Right ventricle myocardium superior (tissue), 1 donor: ENCODE measurements at regions not wholly inside any gene's neighbourhood (a gene's known extent, or its start where the extent isn't known, plus 50 kb on each side); places are given as distances from the start of the nearest gene placed in this dataset.

ENCODE experiments used
- ATAC-seq: fragments of 200-7000 bp; cut with Tn5 transposase; one replicate; pipeline ENCODE4 v1.9.1; 2020; ENCODE audit warnings: mild to moderate bottlenecking; ENCODE audit not compliant: poor library complexity
- DNase-seq: peaks from one replicate; pipeline ENCODE4 v3.0.0-alpha.2; 2020
- intact Hi-C: fragments of 100-400 bp; cut with DNase I; formaldehyde crosslinking; loops from one replicate; pipeline ENCODE4 v1.11.2; 2022
- donor health status: DM: no; HTN: yes; CAD: no; lungs with severe emphysema.

DNA sequence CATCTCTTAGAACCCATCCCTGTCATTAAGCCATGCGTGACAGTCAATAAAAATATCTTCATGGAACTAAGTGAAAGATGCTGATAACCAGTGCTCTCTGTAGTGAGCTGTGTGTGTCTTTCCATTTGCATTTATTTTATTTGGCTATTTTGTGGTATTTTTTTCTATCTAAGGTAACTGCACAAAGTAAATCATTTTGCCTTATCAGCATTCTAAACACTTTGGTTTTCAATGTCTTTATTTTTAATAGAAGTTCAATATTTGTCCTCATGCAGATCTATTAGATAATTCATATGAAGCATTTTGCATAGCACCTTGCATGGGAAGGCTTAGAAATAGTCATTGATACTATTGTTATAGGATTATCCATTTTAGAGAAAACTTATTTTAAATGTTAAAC is 163.6 kb upstream of the TANK start:
- intact Hi-C loops: no loop called here
- no peak for ATAC-seq

DNA sequence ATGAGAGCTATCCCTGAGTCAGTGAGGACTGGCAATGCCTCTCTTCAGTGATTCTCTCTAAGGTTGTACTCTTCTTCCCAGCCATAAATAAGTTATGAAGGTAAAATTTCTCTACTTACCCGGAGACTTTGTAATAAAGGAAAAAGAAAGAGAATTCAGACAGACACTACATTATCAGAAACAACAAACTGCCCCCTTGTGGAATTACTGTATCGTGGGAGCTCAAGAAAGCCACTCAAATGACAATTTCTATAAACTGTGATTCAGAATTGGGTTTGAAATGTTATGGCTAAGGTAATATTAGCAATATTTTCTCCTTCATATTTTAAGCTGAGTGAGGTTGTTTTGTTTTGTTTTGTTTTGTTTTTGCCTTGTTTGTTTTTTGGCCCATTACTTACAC is 155.8 kb upstream of the TANK start:
- ATAC-seq (no peak), DNase-seq (no peak)
- intact Hi-C loops: no loop called here

More for the DNA sequence above, 163.6 kb upstream of the TANK start:
- DNase-seq: no peak

DNA sequence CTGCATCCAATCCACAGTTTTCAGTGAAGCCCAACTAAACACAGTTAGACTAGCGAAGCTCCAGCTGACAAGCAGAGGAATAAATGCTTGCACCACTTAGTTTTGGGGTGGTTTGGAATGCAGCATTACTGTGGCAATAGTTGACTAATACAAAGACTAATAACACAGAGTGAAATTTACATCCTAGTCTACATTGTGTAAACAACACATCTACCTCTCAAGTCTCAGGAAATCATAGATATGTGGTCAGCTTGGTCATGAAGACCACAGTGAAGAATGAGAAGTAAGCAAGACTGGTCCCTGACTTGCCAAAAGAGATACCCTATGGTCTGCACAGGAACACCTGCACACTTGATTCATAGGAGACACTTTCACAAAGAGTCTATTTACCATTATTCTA is 155.1 kb upstream of the TANK start:
- intact Hi-C loops: no loop called here
- DNase-seq (no peak), ATAC-seq (no peak)

DNA sequence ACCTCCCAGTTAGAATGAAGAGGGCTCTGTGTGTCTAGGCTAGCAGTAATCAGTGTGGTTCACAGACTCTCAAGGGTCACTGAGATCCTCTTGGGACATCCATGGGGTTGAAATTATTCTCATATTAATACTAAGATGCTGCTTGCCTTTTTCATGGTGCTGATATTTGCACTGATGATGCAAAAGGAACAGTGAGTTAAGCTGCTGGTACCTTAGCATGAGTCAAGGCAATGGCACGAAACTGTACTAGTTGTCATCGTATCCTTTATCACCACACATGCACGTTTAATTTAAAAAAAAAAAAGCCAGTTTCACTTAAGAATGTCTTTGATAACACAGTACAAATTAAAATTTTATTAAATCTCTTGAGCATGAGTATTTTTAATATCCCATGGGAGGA is 151.9 kb upstream of the TANK start:
- no peak for DNase-seq
- ATAC-seq: no peak
- intact Hi-C loops: no loop called here

DNA sequence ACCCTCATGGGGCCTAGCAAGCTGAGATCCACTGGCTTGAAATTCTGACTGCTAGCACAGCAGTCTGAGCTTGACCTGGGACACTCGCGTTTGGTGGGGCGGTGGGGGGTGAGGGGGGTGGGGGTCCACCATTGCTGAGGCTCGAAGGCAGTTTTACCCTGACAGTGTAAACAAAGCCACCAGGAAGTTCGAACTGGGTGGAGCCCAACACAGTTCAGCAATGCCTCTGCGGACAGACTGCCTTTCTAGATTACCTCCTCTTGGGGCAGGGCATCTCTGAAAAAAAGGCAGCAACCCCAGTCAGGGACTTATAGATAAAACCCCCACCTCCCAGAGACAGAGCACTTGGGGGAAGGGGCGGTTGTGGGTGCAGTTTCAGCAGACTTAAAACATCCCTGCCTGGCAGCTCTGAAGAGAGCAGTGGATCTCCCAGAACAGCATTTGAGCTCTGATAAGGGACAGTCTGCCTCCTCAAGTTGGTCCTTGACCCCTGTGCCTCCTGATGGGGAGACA is 149.7 kb upstream of the TANK start:
- DNase-seq: no peak
- ATAC-seq: no peak
- intact Hi-C loops: no loop called here

DNA sequence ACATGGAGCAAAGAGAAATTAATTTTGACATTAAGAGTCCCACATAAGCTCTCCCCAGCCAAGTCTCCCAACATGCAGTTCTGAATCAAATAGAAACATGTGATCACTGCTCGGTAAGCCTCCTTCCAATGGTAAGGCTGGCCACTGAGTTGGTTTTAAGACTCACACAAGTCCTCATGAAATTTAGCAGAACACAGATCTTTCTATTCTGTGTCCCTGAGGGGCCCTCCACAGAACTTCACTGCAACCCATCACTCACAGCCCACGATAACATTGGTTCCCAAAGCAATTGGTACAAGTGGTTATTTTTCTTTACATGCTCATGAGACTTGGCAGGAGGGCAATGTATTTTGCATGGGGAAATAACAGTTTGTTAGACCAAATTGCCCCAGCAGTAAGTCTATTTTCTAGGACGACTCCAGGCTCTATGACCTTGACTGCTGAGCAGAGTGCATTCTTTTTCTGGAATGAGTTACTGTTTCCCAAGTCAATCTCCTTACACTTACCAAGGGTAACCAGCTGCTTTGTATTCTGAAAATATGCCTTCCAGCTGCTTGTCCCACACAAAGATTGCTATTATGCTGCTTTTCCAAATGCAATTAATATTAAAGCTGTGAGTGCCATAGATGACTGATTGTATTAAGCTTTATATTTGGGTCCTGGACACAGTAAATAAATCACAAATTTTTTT is 142.3 kb upstream of the TANK start:
- intact Hi-C loops: no loop called here
- DNase-seq (no peak), ATAC-seq (peak; percentile 84)

DNA sequence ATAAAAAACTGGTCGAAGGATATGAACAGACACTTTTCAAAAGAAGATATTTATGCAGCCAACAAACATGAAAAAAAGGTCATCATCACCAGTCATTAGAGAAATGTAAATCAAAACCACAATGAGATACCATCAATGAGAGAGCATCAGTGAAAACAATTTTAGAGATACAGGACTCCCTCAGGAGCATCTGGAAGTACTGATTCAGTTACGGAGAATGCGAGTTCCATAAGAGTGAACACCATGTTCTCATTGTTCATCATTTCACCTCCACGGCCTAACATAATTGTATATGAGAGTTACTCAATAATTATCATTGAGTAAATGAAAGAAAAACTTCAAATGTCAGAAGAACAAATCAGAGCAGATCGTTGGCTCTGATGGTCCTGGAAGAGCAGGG is 140.9 kb upstream of the TANK start:
- intact Hi-C loops: no loop called here
- DNase-seq (no peak), ATAC-seq (no peak)

DNA sequence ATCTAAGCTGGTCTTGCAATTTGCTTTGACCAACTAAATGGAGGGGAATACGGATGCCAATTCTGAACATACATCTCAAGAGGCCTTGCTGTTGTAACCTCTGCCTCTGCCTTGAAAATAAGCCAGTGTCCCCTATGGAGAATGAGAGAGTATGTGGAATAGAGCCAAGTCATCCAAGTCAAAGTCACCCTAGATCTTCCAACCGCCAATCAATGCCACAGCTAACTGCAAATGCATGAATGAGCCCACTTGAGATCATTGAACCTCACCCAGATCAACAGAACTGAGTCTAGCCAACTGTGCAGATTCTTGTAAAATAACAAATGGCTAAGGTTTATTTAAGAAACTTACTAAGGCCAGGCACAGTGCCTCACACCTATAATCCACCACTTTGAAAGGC is 139.8 kb upstream of the TANK start:
- intact Hi-C loops: no loop called here
- ATAC-seq: no peak
- no peak for DNase-seq

DNA sequence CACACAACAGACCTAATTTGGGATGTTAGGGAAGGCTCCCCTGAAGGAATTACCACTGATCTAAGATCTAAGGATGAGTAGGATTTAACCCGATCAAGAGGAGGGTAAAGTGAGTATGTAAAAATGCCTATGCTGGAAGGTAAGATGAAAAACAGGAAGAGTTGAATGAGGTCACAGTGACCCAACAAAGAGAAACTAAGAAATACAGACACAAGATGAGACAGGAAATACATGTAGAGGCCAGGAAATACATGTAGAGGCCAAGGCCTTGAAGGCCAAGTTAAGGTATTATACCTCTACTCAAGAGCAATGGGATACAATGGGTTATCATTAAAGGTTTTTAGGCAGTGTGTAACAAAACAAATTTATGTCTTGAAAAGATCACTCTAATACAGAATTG is 131.6 kb upstream of the TANK start:
- DNase-seq (no peak), ATAC-seq (no peak)
- intact Hi-C loops: no loop called here

DNA sequence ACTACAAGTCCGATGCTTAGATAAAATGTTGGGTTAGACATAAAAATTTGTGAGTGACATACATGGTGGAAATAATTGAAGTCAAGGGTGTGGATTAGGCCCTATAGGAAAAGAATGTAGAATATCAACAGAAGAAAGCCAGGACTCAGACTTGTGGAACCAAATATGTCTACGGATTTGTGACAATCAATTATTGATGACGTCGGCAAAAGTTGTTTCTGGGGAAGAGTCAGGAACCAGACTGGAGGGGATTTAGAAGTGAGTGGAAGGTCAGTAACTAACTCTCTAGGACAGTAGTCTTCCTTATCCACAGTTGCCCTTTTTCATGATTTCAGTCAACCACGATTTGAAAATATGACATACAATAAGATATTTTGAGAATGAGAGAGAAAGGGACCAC is 130.9 kb upstream of the TANK start:
- intact Hi-C loops: no loop called here
- ATAC-seq (no peak), DNase-seq (no peak)

DNA sequence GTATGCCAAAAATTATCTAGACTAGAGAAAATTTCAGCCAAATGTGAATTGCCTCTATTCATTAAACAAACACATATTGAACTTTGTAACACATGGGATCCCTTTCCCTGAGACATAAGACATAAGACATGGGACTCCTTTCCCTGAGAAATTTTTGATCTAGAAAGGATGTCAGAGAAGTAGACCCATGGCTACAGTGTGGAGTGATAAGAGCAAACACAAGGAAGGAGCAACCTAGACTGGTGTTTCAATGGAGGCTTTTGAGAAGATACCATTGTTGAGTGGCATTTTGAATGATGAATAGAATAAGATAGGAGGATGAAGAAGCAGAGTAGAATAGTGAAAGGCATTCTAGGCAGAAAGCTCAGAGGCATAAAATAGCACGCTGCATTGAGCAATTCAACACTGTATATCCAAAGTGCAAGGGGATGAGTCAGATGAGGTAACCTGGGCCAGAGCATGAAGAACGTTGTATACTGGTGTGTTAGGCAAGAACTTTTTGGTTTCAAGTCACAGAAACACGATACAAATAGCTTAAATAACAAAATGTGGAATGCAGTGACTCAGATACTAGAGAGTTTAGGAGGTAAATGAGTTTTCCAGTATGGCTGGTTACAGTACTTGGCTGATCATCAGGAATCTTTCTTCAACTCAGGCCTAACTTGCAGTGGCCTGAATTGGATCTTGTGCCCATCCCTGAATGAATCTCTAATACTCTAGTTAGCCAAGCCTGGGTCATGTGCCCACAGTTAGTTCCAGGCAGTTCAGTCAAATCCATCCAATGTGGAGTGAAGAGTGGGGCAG is 129.8 kb upstream of the TANK start:
- ATAC-seq (peak; percentile 39), DNase-seq (no peak)
- intact Hi-C loops: no loop called here

DNA sequence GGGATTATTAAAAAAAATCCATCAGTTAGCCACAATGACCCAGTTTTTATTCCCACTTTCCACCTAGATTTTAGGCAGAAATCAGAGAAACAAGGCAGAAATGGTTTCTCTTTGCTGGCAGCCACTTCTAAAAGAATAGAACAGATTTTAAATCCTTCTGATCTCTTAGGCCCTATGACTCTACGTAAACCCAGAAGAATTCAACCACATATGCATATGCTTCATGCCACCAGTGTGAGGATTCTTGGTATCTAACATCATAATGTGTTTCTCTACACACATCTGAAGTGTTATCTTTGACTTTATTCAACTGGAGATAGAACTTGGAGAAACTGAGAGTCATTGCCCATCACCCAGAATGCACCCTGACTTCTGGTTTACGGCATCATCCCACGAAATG is 128.7 kb upstream of the TANK start:
- intact Hi-C loops: no loop called here
- DNase-seq: no peak
- no peak for ATAC-seq

DNA sequence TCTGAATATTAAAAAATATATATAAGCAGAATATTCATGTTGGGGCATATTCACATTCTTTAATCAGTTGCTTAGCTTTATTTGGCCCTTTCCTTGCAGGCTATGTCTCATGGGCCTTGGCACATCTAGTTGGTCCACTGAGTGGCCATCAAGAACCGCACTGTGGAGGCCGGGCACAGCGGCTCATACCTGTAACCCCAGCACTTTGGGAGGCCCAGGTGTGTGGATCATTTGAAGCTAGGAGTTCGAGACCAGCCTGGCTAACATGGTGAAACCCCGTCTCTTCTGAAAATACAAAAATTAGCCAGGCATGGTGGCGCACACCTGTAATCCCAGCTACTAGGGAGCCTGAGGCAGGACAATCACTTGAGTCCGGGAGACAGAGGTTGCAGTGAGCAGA is 127.6 kb upstream of the TANK start:
- ATAC-seq (no peak), DNase-seq (no peak)
- intact Hi-C loops: no loop called here

DNA sequence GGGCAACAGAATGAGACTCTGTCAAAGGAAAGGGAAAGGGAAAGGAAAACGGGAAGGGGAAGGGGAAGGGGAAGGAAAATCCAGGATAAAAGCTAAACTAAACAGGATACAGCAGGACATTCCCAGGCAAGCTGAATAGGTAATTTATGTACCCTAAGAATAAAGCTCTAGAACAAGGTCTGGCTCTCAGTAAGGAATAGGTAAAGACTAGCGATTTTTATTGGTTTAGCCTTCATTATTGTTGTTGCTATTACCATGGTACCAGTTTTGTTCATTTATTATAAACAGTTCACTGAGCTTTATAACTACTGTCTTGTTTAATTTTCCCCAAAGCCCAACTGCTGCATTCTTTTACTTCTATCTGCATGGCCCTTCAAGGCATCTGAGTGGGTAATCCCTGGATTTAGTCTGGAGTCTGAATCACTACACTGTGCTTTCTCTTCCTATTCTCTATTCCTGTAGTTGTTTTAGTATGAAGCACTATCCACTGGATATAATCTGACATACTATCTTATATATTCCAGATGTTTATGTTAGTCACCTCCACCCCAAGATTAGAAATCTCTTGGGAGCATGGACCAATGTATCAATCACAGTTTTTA is 127.1 kb upstream of the TANK start:
- intact Hi-C loops: no loop called here
- no peak for DNase-seq
- ATAC-seq: no peak

DNA sequence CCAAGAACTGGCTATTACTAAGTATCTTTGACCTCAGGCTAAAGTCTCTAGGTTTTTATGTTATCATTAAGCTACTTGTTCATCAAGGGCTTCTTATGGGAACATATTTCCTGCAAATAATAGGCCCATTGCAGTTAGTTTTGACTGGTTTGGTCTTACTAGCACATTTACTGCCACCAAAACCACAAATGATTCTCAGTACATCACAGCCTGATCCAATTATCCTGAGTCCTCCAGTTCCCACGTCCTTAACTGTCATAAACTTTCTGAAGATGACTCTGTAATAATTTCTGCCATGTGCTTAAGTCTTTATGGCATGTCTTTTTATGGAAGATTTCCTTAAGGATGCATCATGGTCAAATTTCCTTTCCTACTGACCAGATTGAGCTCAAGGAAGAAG is 123.3 kb upstream of the TANK start:
- DNase-seq (no peak), ATAC-seq (no peak)
- intact Hi-C loops: no loop called here

DNA sequence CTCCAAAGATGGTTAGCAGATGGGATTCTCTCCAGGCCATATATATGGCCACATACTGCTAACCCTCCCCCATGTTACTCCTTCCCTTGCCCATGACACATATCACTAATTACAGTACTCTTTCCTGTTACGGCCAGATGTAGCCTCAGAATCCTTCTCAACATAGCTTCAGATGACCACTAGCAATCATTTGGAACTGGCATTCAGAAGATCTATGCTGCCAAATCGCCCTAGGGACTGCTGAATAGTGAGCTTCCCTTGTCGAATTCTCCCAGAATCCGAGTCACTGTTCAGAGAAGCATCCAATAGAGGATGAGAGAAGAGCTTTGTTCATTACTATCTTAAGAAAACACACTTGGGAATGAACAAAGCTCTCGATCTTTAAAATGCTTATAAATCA is 121.2 kb upstream of the TANK start:
- intact Hi-C loops: no loop called here
- ATAC-seq (no peak), DNase-seq (no peak)

DNA sequence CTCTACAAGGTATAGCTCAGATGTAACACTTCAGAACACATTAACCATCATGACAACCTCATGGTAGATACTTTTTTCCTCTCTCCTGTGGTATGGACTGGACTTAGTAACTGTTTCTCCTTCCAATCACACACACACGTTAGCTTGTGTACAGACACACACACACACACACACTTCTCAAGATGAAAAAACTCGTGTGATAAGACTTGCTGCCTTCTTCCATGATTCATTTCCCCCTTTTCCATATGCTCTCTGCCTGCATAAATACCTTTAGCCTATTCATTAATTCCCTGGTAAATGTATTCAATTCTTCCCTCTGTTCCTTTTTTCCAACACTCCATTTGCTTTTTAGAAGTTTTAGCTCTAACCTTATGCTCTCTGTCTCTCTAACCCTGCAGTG is 118.9 kb upstream of the TANK start:
- DNase-seq: no peak
- no peak for ATAC-seq
- intact Hi-C loops: no loop called here

DNA sequence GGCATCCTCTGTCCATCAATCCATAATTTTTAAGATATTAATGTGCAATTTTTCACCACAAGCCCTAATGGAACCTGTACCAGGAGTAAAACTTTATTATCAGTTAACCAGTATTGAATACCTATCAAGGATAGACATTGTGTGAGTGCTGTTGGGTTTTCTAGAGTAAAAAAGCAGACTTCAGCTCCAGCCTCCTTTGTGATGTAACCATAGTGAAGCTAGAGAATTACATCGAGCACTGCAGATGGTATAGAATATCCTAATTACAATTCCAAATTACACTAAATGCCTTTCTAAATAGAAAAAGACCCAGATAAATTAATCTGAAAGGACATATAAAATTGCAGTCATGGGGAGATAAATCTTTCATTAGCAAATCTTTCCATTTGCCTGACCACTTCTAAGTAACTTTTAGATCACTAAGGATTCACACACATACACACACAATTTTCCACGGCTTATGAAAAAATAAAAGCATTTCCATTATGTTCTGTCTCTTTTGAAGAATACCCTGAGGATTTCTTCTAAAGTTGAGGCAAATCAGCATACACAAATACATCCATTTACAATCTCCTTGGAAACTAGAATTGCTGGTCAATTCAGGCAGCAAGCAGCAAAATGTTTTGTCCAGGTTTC is 117.1 kb upstream of the TANK start:
- no peak for DNase-seq
- ATAC-seq: no peak
- intact Hi-C loops: no loop called here

DNA sequence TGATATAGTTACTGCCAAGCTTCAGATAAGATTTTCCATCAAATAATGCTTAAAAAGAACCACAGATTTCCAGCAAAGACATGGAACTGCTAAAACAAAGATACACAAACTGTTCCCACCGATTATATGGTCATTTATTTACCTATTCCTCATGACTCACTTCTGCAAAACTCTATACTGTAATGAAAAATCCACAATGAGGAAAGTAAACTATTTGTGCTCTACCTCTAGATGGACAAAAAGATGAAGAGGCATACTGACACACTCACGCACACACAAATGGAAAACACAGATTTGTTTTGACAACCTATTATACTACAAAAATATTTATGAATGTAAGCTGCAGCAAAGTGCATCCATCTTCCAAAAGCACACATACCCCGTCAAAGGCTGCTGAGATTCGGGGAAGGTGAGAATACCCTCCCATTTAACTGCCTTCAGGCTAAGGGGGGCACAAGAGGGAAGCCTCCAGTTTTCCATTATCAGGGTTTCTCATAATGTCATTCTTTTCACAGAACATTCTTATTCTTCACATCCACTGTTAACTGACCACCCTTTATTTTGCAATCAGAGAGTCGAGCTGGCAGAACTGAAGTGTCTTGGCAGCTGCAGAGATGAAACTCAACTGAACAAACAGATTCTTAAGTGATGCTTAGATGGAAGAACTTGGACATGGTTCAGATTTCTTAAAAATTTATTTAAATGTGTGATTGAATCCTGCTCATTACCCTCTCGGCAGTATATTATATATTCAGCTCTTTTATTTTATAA is 115.9 kb upstream of the TANK start:
- ATAC-seq (peak; percentile 79), DNase-seq (no peak)
- intact Hi-C loops: no loop called here
